HCT116 (cell line): ENCODE measurements at regions not wholly inside any gene's neighbourhood (a gene's known extent, or its start where the extent isn't known, plus 50 kb on each side); places are given as distances from the start of the nearest gene placed in this dataset.

Experiments used
- ATAC-seq: fragments of 200-7000 bp; cut with Tn5 transposase; 2 replicates; pipeline ENCODE4 v1.9.1; 2020; ENCODE audit warnings: mild to moderate bottlenecking, moderate library complexity
- BruUV-seq: library from RNA; stranded (reverse); fragments of 400-500 nt; replicated peaks from 2 replicates; lab custom pipeline; 2021; lab: Mats Ljungman, UMichigan
- CTCF ChIA-PET: fragments of 300-600 bp; sonication (Branson Sonifier 250); formaldehyde crosslinking; loops from one replicate; lab custom pipeline; 2021; ENCODE audit warnings: antibody characterized with exemption; lab: Charles Lee
- POLR2A ChIA-PET: fragments of 300-600, 350-600 bp; sonication (Branson Sonifier 250); formaldehyde crosslinking; loops from one replicate; lab custom pipeline; 2021; ENCODE audit warnings: antibody characterized with exemption; lab: Charles Lee
- RAD21 ChIA-PET, 2 experiments: fragments of 300-600 bp; sonication (Branson Sonifier 250); formaldehyde crosslinking; loops; one replicate each; lab custom pipeline; 2023; ENCODE audit warnings: low total read pairs in 2 of 2; ENCODE audit not compliant: uncharacterized antibody in 2 of 2, unreplicated experiment in 2 of 2, low non-redundant PET in 1 of 2; lab: Charles Lee
- DNase-seq: peaks from one replicate; pipeline ENCODE4 v3.0.0-alpha.2; 2010; ENCODE audit warnings: low read depth, low spot score
- H2AFZ ChIP-seq: fragments of 200-600 bp; shearing (Covaris generic), sonication (generic); 2 replicates; pipeline ENCODE4 v1.6.1; 2017; ENCODE audit warnings: low read depth, mixed run types, mixed read lengths, antibody characterized with exemption, low read length; ENCODE audit not compliant: poor library complexity, severe bottlenecking
- H3K27ac ChIP-seq: 2 replicates; pipeline ENCODE4 v1.5.1; 2012; ENCODE audit warnings: low read depth, low read length
- H3K27me3 ChIP-seq: fragments of 200-600 bp; sonication (generic); 2 replicates; pipeline ENCODE4 v1.6.1; 2016; ENCODE audit warnings: mixed run types, low read length, mixed read lengths; ENCODE audit not compliant: insufficient read depth
- H3K36me3 ChIP-seq, 2 experiments: fragments of 200-500 bp in 1 of 2; fragments of 200-600 bp in 1 of 2; sonication (Bioruptor generic) in 1 of 2; sonication (generic) in 1 of 2; 2 replicates each; pipeline versions ENCODE4 v1.5.1 to v1.6.1; 2014 to 2016; ENCODE audit warnings: low read length in 2 of 2, inconsistent platforms in 1 of 2, mixed read lengths in 1 of 2, mixed run types in 1 of 2; ENCODE audit not compliant: insufficient read depth in 2 of 2, control insufficient read depth in 1 of 2
- H3K4me1 ChIP-seq, 2 experiments: fragments of 200-600 bp in 1 of 2; sonication (generic) in 1 of 2; 2 replicates each; pipeline versions ENCODE4 v1.5.1 to v1.6.1; 2012 to 2017; ENCODE audit warnings: low read length in 2 of 2, inconsistent platforms in 1 of 2, mild to moderate bottlenecking in 1 of 2, mixed read lengths in 1 of 2, mixed run types in 1 of 2, moderate library complexity in 1 of 2; ENCODE audit not compliant: insufficient read depth in 2 of 2, control insufficient read depth in 1 of 2
- H3K4me2 ChIP-seq: fragments of 200-600 bp; sonication (generic); 2 replicates; pipeline ENCODE4 v1.6.1; 2017; ENCODE audit warnings: mixed run types, low read length, mixed read lengths
- H3K4me3 ChIP-seq, 2 experiments: fragments of 200-600 bp in 1 of 2; sonication (generic) in 1 of 2; replicated peaks in 1 of 2; 2 replicates each; pipeline ENCODE4 v1.5.1; 2011 to 2016; ENCODE audit warnings: low read length in 2 of 2, control low read depth in 1 of 2, low read depth in 1 of 2, mild to moderate bottlenecking in 1 of 2, mixed read lengths in 1 of 2, mixed run types in 1 of 2
- H3K79me2 ChIP-seq: fragments of 200-600 bp; sonication (generic); 2 replicates; pipeline ENCODE4 v1.6.1; 2017; ENCODE audit warnings: mild to moderate bottlenecking, mixed run types, low read length, moderate library complexity, mixed read lengths; ENCODE audit not compliant: insufficient read depth
- H3K9ac ChIP-seq: fragments of 200-600 bp; sonication (generic); 2 replicates; pipeline ENCODE4 v1.6.1; 2016; ENCODE audit warnings: low read length, mixed read lengths
- H3K9me2 ChIP-seq: fragments of 200-600 bp; sonication (generic), shearing (Covaris generic); 2 replicates; pipeline ENCODE4 v1.6.1; 2017; ENCODE audit warnings: mixed run types, mild to moderate bottlenecking, moderate library complexity; ENCODE audit not compliant: insufficient read depth
- H3K9me3 ChIP-seq, 2 experiments: fragments of 200-500 bp in 1 of 2; fragments of 200-600 bp in 1 of 2; sonication (Bioruptor generic) in 1 of 2; sonication (generic) in 1 of 2; 2 replicates each; pipeline ENCODE4 v1.6.1; 2014 to 2017; ENCODE audit warnings: low read length in 2 of 2, mixed read lengths in 2 of 2, inconsistent platforms in 1 of 2, low read depth in 1 of 2, mild to moderate bottlenecking in 1 of 2, mixed run types in 1 of 2, moderate library complexity in 1 of 2; ENCODE audit not compliant: control insufficient read depth in 1 of 2, insufficient read depth in 1 of 2
- H4K20me1 ChIP-seq: fragments of 200-600 bp; sonication (generic), shearing (Covaris generic); 2 replicates; pipeline ENCODE4 v1.6.1; 2017; ENCODE audit warnings: mixed run types, mild to moderate bottlenecking, moderate library complexity; ENCODE audit not compliant: insufficient read depth
- CBX3 ChIP-seq: IDR thresholded peaks from 2 replicates; pipeline ENCODE4 v1.6.1; 2012; ENCODE audit warnings: low read depth
- CEBPB ChIP-seq: IDR thresholded peaks from 2 replicates; pipeline ENCODE4 v1.6.1; 2012; ENCODE audit warnings: low read depth
- EGR1 ChIP-seq: IDR thresholded peaks from 2 replicates; pipeline ENCODE4 v1.6.1; 2012; ENCODE audit warnings: low read depth
- ELF1 ChIP-seq: IDR thresholded peaks from 2 replicates; pipeline ENCODE4 v1.6.1; 2012; ENCODE audit warnings: low read depth, borderline replicate concordance
- EZH2 ChIP-seq: fragments of 200-600 bp; sonication (generic); IDR thresholded peaks from 2 replicates; pipeline ENCODE4 v1.6.1; 2017; ENCODE audit warnings: antibody characterized with exemption, mixed run types
- FOSL1 ChIP-seq: IDR thresholded peaks from 2 replicates; pipeline ENCODE4 v1.6.1; 2012; ENCODE audit warnings: low read depth
- JUND ChIP-seq: IDR thresholded peaks from 2 replicates; pipeline ENCODE4 v1.6.1; 2012
- POLR2AphosphoS5 ChIP-seq: IDR thresholded peaks from 2 replicates; pipeline ENCODE4 v1.6.1; 2011; ENCODE audit warnings: mild to moderate bottlenecking, low read depth, low read length, moderate library complexity
- RAD21 ChIP-seq: IDR thresholded peaks from 2 replicates; pipeline ENCODE4 v1.6.1; 2012; ENCODE audit warnings: low read depth, mild to moderate bottlenecking
- SIN3A ChIP-seq: IDR thresholded peaks from 2 replicates; pipeline ENCODE4 v1.6.1; 2012; ENCODE audit warnings: low read depth
- SRF ChIP-seq: IDR thresholded peaks from 2 replicates; pipeline ENCODE4 v1.6.1; 2012; ENCODE audit warnings: low read depth
- YY1 ChIP-seq: IDR thresholded peaks from 2 replicates; pipeline ENCODE4 v1.6.1; 2011; ENCODE audit warnings: low read length, low read depth, moderate library complexity, mild to moderate bottlenecking; ENCODE audit not compliant: insufficient replicate concordance; ENCODE audit errors: extremely low read depth
- ZFX ChIP-seq: fragments of 450-650 bp; IDR thresholded peaks from 2 replicates; pipeline ENCODE4 v1.6.1; 2017
- ZNF274 ChIP-seq: fragments of 200-500 bp; sonication (Bioruptor generic); IDR thresholded peaks from 2 replicates; pipeline ENCODE4 v1.6.1; 2014; ENCODE audit warnings: mild to moderate bottlenecking, low read depth, low read length, inconsistent platforms
- intact Hi-C: fragments of 100-400 bp; cut with micrococcal nuclease; formaldehyde crosslinking; loops from 2 replicates; pipeline ENCODE4 v1.10.0; 2022
- TF ChIP-seq, protein P1 (sequence below): IDR thresholded peaks from 2 replicates; pipeline ENCODE4 v1.6.1; 2012
- TF ChIP-seq, protein P2 (sequence below): IDR thresholded peaks from 2 replicates; pipeline ENCODE4 v1.6.1; 2011; ENCODE audit warnings: mild to moderate bottlenecking, low read length, moderate library complexity; ENCODE audit not compliant: insufficient replicate concordance; ENCODE audit errors: extremely low read depth

DNA sequence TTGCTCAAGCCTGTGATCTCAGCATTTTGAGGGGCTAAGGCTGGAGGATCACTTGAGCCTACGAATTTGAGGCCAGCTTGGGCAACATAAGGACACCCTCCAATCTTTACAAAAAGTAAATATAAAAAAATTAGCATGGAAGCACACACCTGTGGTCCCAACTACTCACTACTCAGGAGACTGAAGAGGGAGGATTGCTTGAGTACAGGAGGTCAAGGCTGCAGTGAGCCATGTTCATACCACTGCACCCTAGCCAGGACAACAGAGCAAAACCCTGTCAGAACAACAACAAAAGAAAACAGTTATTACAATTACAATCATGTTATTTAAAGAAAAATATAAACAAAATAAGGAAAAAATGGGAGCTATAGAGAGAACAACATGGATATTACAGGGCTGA is 82.5 kb upstream of the TNFAIP3 start:
- no peak for ATAC-seq
- TF ChIP-seq EGR1 = no peak
- Histone ChIP-seq H2AFZ (no peak overlapping the region), H3K9ac (no peak overlapping the region), H3K4me1 (no peaks in the 10 kb centered on the region), H3K4me3 (no peak overlapping the region), H3K27ac (no peak overlapping the region), H3K9me3 (no peaks in the 10 kb centered on the region), H3K79me2 (no peaks in the 10 kb centered on the region), H3K27me3 (no peaks in the 10 kb centered on the region), H4K20me1 (no peaks in the 10 kb centered on the region), H3K4me2 (no peak overlapping the region), H3K9me2 (no peaks in the 10 kb centered on the region), H3K36me3 (no peaks in the 10 kb centered on the region)
- ChIA-PET POLR2A (no interaction called here), RAD21 (no interaction called here), CTCF (interaction anchor here (1.1 kb wide), 1 partner anchor 15 kb away, joined by 3 read pairs; no protein-coding TSS in a partner anchor)
- BruUV-seq = no TSS peak
- intact Hi-C loops = no loop called here
- no peak for DNase-seq

DNA sequence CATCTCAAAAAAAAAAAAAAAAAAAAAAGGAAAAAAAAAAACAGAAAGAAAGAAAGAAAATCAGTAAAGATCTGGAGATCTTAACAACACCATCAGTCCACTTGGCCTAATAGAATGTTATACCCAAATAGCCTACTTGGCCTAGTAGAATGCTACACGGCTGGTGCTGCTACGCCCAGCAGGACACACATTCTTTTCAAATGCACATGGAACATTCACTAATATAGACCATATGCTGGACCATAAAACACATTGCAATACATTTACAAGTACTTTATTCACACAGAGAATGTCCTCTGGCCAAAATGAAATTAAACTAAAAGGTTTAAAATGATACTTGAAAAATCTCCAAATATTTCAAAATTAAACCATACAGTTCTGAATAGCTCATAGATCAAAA is 80.0 kb upstream of the TNFAIP3 start:
- no peak overlapping the region for H3K9ac ChIP-seq
- ChIA-PET RAD21 (no interaction called here), CTCF (interaction anchor here (1.4 kb wide), 1 partner anchor 13 kb away, joined by 6 read pairs; no protein-coding TSS in a partner anchor), POLR2A (no interaction called here)
- H3K79me2 ChIP-seq = no peaks in the 10 kb centered on the region
- H3K4me3 ChIP-seq = no peak overlapping the region
- H4K20me1 ChIP-seq = no peaks in the 10 kb centered on the region
- no TSS peak for BruUV-seq
- intact Hi-C loops = no loop called here
- H3K36me3 ChIP-seq = no peaks in the 10 kb centered on the region
- DNase-seq (no peak), ATAC-seq (no peak)
- no peaks in the 10 kb centered on the region for H3K9me2 ChIP-seq
- H3K4me2 ChIP-seq = no peak overlapping the region
- H2AFZ ChIP-seq = no peak overlapping the region
- no peaks in the 10 kb centered on the region for H3K9me3 ChIP-seq
- no peaks in the 10 kb centered on the region for H3K27me3 ChIP-seq
- no peak for TF ChIP-seq CEBPB
- TF ChIP-seq RAD21 = no peak
- no peak for TF ChIP-seq JUND
- no peak for TF ChIP-seq ZNF274
- TF ChIP-seq, protein P1, sequence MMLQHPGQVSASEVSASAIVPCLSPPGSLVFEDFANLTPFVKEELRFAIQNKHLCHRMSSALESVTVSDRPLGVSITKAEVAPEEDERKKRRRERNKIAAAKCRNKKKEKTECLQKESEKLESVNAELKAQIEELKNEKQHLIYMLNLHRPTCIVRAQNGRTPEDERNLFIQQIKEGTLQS = no peak
- TF ChIP-seq SIN3A = no peak
- no peak for TF ChIP-seq POLR2AphosphoS5
- no peak for TF ChIP-seq EZH2
- TF ChIP-seq, protein P2, sequence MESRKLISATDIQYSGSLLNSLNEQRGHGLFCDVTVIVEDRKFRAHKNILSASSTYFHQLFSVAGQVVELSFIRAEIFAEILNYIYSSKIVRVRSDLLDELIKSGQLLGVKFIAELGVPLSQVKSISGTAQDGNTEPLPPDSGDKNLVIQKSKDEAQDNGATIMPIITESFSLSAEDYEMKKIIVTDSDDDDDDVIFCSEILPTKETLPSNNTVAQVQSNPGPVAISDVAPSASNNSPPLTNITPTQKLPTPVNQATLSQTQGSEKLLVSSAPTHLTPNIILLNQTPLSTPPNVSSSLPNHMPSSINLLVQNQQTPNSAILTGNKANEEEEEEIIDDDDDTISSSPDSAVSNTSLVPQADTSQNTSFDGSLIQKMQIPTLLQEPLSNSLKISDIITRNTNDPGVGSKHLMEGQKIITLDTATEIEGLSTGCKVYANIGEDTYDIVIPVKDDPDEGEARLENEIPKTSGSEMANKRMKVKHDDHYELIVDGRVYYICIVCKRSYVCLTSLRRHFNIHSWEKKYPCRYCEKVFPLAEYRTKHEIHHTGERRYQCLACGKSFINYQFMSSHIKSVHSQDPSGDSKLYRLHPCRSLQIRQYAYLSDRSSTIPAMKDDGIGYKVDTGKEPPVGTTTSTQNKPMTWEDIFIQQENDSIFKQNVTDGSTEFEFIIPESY = no peak
- no peak for TF ChIP-seq YY1
- no peak for TF ChIP-seq SRF
- no peak for TF ChIP-seq ZFX
- no peak for TF ChIP-seq ELF1
- no peak for TF ChIP-seq FOSL1
- TF ChIP-seq CBX3 = no peak
- TF ChIP-seq EGR1 = no peak
- H3K27ac ChIP-seq = no peak overlapping the region
- no peaks in the 10 kb centered on the region for H3K4me1 ChIP-seq
